ENCODE measurements at regions not wholly inside any gene's neighbourhood (a gene's known extent, or its start where the extent isn't known, plus 50 kb on each side); places are given as distances from the start of the nearest gene placed in this dataset.
"Not testable (repeated sequence)": the region's sequence is repeated elsewhere in the genome, so short reads cannot be mapped to it uniquely, and the experiment has no call there.

DNA sequence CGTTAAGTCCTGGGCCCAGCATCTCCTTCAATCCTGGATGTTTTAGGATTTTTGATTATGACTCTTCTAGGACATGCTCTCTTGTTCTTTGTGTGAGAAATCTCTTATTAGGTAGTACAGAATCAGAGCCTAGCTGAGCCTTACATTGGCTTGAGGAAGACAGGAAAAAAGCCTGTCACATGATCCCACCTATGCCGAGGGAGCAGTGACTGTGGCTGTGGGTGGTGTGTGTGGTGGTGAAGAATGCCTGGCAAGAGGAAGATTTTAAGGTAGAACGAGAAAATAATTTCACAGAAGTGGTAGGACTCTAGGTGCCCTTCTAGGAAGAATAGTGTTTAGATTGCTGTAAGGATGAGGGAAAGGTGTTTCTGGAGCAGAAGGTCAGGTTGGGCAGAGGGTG is 449.5 kb upstream of the PROX1 start:
- CTCF ChIA-PET, result no interaction called here

GRCh38 chr1:213539464-213539863 is 448.3 kb upstream of the PROX1 start:
- intact Hi-C loops (cut with DNase I, micrococcal nuclease), result no loop called here

More for the DNA sequence above, 449.5 kb upstream of the PROX1 start:
- Mint-ChIP-seq H3K27ac (no peak overlapping the region), H3K4me3 (no peak overlapping the region), H3K27me3 (peaks cover 14% of the 10 kb centered on the region), H3K36me3 (ENCODE audit: low read depth) (no peaks in the 10 kb centered on the region), H3K4me1 (ENCODE audit: low read depth) (no peaks in the 10 kb centered on the region), H3K9me3 (no peaks in the 10 kb centered on the region)
- intact Hi-C loops (cut with DNase I, micrococcal nuclease), result no loop called here
- no peak for TF ChIP-seq CTCF (IDR thresholded peaks at IDR 0.05)
- H3K27me3 ChIP-seq (ENCODE audit: control insufficient read depth in 1 of 2, insufficient read depth in 2 of 2, low read length in 2 of 2), result no peaks in the 10 kb centered on the region
- H3K9me3 ChIP-seq (ENCODE audit: control insufficient read depth in 1 of 2, insufficient read depth in 1 of 2, low read length in 2 of 2), result no peaks in the 10 kb centered on the region
- no peak overlapping the region for H3K27ac ChIP-seq (ENCODE audit: low read depth in 1 of 2, low read length in 2 of 2)
- no peak for ATAC-seq (ENCODE audit: poor library complexity)
- no peaks in the 10 kb centered on the region for H3K4me1 ChIP-seq (ENCODE audit: insufficient read depth, low read length)
- no peaks in the 10 kb centered on the region for H3K36me3 ChIP-seq (ENCODE audit: insufficient read depth, low read length)
- no peak overlapping the region for H3K4me3 ChIP-seq (ENCODE audit: low read length)
- DNase-seq, result no peak
- POLR2A ChIA-PET, result no interaction called here

DNA sequence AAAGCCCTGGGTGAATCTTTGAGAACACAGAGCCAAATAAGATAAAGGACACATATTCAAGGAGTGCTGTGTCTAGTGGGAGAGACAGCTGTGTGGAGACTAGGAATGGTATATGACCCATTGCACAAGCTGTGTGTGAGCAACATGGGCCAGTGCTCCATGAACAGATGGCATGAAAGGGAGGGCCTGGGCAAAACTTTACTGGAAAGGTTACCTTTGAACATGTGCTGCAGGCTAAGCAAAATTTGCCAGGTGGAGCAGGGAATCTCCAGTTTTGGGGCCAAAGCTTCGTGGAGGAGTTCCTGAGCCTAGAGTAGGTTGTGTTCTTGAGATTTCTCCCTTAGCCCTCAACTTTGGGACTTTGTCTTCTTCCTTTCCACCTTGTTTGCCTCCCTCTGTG is 446.1 kb upstream of the PROX1 start:
- Histone ChIP-seq H3K36me3 (ENCODE audit: insufficient read depth, low read length) (no peaks in the 10 kb centered on the region), H3K4me1 (ENCODE audit: insufficient read depth, low read length) (no peaks in the 10 kb centered on the region), H3K27ac (ENCODE audit: low read depth in 1 of 2, low read length in 2 of 2) (no peak overlapping the region), H3K27me3 (ENCODE audit: control insufficient read depth in 1 of 2, insufficient read depth in 2 of 2, low read length in 2 of 2) (no peaks in the 10 kb centered on the region), H3K4me3 (ENCODE audit: low read length) (no peak overlapping the region), H3K9me3 (ENCODE audit: control insufficient read depth in 1 of 2, insufficient read depth in 1 of 2, low read length in 2 of 2) (peaks cover 0 to 4% of the 10 kb centered on the region in 2 experiments)
- H3K4me3 Mint-ChIP-seq, result no peak overlapping the region
- ChIA-PET POLR2A (no interaction called here), CTCF (no interaction called here)
- H3K27me3 Mint-ChIP-seq, result peaks cover 14% of the 10 kb centered on the region
- no peaks in the 10 kb centered on the region for H3K4me1 Mint-ChIP-seq (ENCODE audit: low read depth)
- DNase-seq (no peak), ATAC-seq (ENCODE audit: poor library complexity) (no peak)
- no peak for TF ChIP-seq CTCF (IDR thresholded peaks at IDR 0.05)
- intact Hi-C loops (cut with DNase I, micrococcal nuclease), result no loop called here
- H3K36me3 Mint-ChIP-seq (ENCODE audit: low read depth), result no peaks in the 10 kb centered on the region
- no peak overlapping the region for H3K27ac Mint-ChIP-seq
- no peaks in the 10 kb centered on the region for H3K9me3 Mint-ChIP-seq

More at GRCh38 chr1:213539464-213539863, 448.3 kb upstream of the PROX1 start:
- peaks cover 14% of the 10 kb centered on the region for H3K27me3 Mint-ChIP-seq
- no peak overlapping the region for H3K27ac Mint-ChIP-seq
- no peaks in the 10 kb centered on the region for H3K9me3 Mint-ChIP-seq
- no peaks in the 10 kb centered on the region for H3K36me3 Mint-ChIP-seq (ENCODE audit: low read depth)
- Histone ChIP-seq H3K4me1 (ENCODE audit: insufficient read depth, low read length) (no peaks in the 10 kb centered on the region), H3K27me3 (ENCODE audit: control insufficient read depth in 1 of 2, insufficient read depth in 2 of 2, low read length in 2 of 2) (no peaks in the 10 kb centered on the region), H3K36me3 (ENCODE audit: insufficient read depth, low read length) (no peaks in the 10 kb centered on the region), H3K27ac (ENCODE audit: low read depth in 1 of 2, low read length in 2 of 2) (no peak overlapping the region), H3K9me3 (ENCODE audit: control insufficient read depth in 1 of 2, insufficient read depth in 1 of 2, low read length in 2 of 2) (peaks cover 0 to 3% of the 10 kb centered on the region in 2 experiments), H3K4me3 (ENCODE audit: low read length) (no peak overlapping the region)
- no peak overlapping the region for H3K4me3 Mint-ChIP-seq
- POLR2A ChIA-PET, result no interaction called here
- no peak for TF ChIP-seq CTCF (IDR thresholded peaks at IDR 0.05)
- no peaks in the 10 kb centered on the region for H3K4me1 Mint-ChIP-seq (ENCODE audit: low read depth)
- DNase-seq (no peak), ATAC-seq (ENCODE audit: poor library complexity) (no peak)
- CTCF ChIA-PET, result no interaction called here

- H3K27ac ChIP-seq (ENCODE audit: low read depth in 1 of 2, low read length in 2 of 2); H3K27ac Mint-ChIP-seq; DNase-seq; H3K27me3 ChIP-seq (ENCODE audit: control insufficient read depth in 1 of 2, insufficient read depth in 2 of 2, low read length in 2 of 2); CTCF ChIA-PET; intact Hi-C loops (cut with DNase I, micrococcal nuclease); H3K4me3 ChIP-seq (ENCODE audit: low read length); H3K4me1 ChIP-seq (ENCODE audit: insufficient read depth, low read length); H3K4me1 Mint-ChIP-seq (ENCODE audit: low read depth); H3K36me3 Mint-ChIP-seq (ENCODE audit: low read depth); ATAC-seq (ENCODE audit: poor library complexity); H3K36me3 ChIP-seq (ENCODE audit: insufficient read depth, low read length); H3K4me3 Mint-ChIP-seq; H3K9me3 ChIP-seq (ENCODE audit: control insufficient read depth in 1 of 2, insufficient read depth in 1 of 2, low read length in 2 of 2); H3K9me3 Mint-ChIP-seq: not testable (repeated sequence)
- H3K27me3 Mint-ChIP-seq, result peaks cover 14% of the 10 kb centered on the region
- POLR2A ChIA-PET, result interaction anchor here (0.6 kb wide), 1 partner anchor 12 kb away, joined by 3 read pairs; no protein-coding TSS in a partner anchor
These were observed 442.6 kb upstream of the PROX1 start for GRCh38 chr1:213545181-213545580.

All from CD4-positive, alpha-beta T cell (primary cell).